AG09319 (cell line): ENCODE measurements at regions not wholly inside any gene's neighbourhood (a gene's known extent, or its start where the extent isn't known, plus 50 kb on each side); places are given as distances from the start of the nearest gene placed in this dataset.

Source experiments
- DNase-seq: peaks from one replicate; pipeline ENCODE4 v3.0.0-alpha.2; 2010; ENCODE audit warnings: low read depth; ENCODE audit errors: extremely low read depth
- TF ChIP-seq, protein P1 (sequence below): IDR thresholded peaks from 2 replicates; pipeline ENCODE4 v1.5.1; 2011; ENCODE audit warnings: low read depth, mild to moderate bottlenecking, inconsistent platforms, low read length, moderate library complexity

DNA sequence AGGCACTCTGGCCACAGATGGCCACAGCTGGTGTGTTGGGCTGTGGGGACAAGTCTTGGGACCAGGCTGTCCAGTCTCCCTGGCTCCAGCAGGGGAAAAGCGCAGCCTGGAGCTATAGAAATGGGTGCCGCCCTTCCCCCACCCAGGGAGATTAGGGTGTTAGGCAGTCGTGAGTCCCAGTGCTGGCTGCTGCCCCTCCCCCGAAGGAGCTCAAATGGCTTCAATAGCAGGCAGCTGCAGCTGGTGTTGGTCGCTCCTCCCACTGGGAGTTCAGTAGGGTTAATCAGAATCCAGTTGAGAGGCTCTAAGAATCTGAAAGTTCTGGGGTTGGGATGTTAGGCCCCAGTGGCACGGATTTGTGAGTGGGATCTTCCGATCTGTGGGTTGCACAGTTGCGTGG is 595.6 kb upstream of the PKN2 start:
- TF ChIP-seq, protein P1, sequence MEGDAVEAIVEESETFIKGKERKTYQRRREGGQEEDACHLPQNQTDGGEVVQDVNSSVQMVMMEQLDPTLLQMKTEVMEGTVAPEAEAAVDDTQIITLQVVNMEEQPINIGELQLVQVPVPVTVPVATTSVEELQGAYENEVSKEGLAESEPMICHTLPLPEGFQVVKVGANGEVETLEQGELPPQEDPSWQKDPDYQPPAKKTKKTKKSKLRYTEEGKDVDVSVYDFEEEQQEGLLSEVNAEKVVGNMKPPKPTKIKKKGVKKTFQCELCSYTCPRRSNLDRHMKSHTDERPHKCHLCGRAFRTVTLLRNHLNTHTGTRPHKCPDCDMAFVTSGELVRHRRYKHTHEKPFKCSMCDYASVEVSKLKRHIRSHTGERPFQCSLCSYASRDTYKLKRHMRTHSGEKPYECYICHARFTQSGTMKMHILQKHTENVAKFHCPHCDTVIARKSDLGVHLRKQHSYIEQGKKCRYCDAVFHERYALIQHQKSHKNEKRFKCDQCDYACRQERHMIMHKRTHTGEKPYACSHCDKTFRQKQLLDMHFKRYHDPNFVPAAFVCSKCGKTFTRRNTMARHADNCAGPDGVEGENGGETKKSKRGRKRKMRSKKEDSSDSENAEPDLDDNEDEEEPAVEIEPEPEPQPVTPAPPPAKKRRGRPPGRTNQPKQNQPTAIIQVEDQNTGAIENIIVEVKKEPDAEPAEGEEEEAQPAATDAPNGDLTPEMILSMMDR = no peak

GRCh38 chr1:88089961-88090360 is 594.1 kb upstream of the PKN2 start:
- no peak for DNase-seq
- TF ChIP-seq, protein P1 = no peak

More for the DNA sequence above, 595.6 kb upstream of the PKN2 start:
- no peak for DNase-seq

GRCh38 chr1:88098881-88099280 is 585.2 kb upstream of the PKN2 start:
- no peak for DNase-seq
- TF ChIP-seq, protein P1 = no peak

- no peak for DNase-seq
Measured at GRCh38 chr1:88101041-88101440, 583.0 kb upstream of the PKN2 start.

GRCh38 chr1:88104236-88104635 is 579.8 kb upstream of the PKN2 start:
- TF ChIP-seq, protein P1 = no peak
- DNase-seq = no peak

More at GRCh38 chr1:88101041-88101440, 583.0 kb upstream of the PKN2 start:
- TF ChIP-seq, protein P1 = no peak

DNA sequence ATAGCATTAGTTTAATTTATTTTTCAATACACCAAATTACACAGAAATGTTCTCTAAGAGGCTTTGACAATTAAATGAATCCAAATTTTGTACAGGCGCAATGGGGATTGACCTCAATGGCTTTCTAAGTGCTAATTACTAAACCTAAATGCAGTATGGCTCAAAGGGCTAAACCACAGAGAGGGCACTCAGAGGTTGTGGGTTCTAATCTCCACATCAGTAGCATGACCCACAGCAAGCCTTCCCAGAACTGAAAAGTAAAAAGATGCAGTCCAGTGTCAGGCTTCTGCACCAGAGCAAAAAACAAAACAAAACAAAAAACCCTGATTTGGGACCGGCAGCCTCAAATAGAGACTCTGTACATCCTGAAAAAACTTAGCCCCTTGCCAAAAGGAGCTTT is 579.2 kb upstream of the PKN2 start:
- TF ChIP-seq, protein P1 = no peak
- DNase-seq = no peak

DNA sequence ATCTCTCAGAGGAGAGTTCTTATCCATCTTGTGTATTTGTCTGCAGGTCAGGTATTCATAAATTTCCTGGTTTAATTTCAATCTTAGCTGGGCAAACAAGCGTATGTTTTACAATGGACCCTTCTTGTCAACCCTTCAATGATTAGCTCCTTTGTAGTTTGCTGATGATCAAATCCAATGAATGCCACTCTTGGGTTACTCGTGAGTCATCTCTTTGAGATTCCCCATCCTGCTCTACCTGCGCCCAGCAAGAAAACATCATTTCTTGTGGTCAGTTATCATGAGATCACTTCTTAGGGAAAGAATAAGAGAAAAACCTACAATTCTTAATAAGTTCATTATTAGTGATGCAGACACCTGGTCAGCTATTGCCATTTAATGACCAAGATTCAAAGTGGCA is 572.3 kb upstream of the PKN2 start:
- DNase-seq = no peak
- TF ChIP-seq, protein P1 = no peak

DNA sequence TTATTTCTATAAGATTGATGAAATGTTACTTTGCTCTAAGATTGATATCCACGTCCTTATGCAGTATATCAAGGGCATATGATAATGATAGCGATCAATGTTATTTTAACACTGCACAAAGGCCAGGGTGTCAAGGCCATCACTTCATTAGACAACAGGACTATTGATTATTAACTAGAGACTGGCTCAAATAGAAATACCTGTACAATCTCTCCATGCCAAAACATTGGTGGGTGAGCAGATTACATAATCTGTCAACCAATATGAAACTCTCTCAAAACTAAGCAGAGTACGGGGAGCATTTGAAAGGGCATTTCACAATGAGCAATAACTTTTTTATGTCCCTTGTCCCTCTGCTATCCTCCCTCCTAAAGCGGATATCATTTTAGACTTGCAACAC is 566.5 kb upstream of the PKN2 start:
- DNase-seq = no peak
- TF ChIP-seq, protein P1 = no peak
